ENCODE measurements at regions not wholly inside any gene's neighbourhood (a gene's known extent, or its start where the extent isn't known, plus 50 kb on each side); places are given as distances from the start of the nearest gene placed in this dataset.

DNA sequence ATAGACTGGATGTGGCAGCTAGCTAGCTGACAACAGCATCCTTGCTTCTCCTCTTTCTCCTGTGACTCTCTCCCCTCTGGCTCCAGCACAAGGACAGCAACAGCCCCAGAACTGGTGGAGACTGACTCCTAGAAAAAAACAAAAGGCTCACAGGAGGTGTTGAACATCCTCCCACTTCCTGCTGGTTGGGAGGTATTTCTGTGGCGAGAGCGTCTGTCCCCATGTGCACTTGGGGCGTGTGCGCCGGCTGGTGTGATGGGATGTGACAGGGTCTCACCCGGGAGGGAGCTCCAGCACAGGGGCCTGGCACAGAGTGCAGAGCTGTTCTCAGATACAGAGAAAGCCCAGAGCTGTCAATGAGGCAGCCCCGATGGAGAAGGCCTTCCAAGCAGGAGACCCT, 107.2 kb upstream of the E2F8 start:
- CTCF ChIA-PET: interaction anchor here (0.8 to 1.5 kb wide), 2 partner anchors 12 to 208 kb away, joined by 3 read pairs; no protein-coding TSS in a partner anchor
- FAIRE-seq: no peak
- peaks cover 3 to 19% of the 10 kb centered on the region in 2 experiments; a peak in 3 of 4 replicates for H3K27me3 ChIP-seq (replicated peaks in 1 of 2; ENCODE audit: control insufficient read depth in 2 of 2, insufficient read depth in 2 of 2, low read length in 1 of 2)

GRCh38 chr11:19345848-19346681, 105.3 kb upstream of the E2F8 start:
- WGBS (ENCODE audit: insufficient coverage, insufficient replicate concordance, low lambda C conversion rate, missing lambda C conversion rate): 2% methylated on average over 54 of the region's 54 CpGs
- no peak overlapping the region for H3K9ac ChIP-seq (ENCODE audit: control insufficient read depth, insufficient read depth, low read length)
- H3K4me1 ChIP-seq (ENCODE audit: control insufficient read depth, insufficient read depth, low read length): peaks cover 14% of the 10 kb centered on the region
- in situ Hi-C loops (cut with MboI) (no loop called here), intact Hi-C loops (cut with micrococcal nuclease; ENCODE audit: unreplicated experiment) (no loop called here)
- ChIA-PET RAD21 (ENCODE audit: unreplicated experiment) (interaction anchor here (0.9 kb wide), 1 partner anchor 206 kb away, joined by 3 read pairs; no protein-coding TSS in a partner anchor), CTCF (interaction anchor here (1.1 to 1.5 kb wide), 3 partner anchors 10 to 110 kb away, joined by 3 read pairs; no protein-coding TSS in a partner anchor), SMC1A (ENCODE audit: uncharacterized antibody, unreplicated experiment) (interaction anchor here (0.6 to 1.5 kb wide), 4 partner anchors 15 to 145 kb away, joined by 3 to 5 read pairs (median 3); no protein-coding TSS in a partner anchor), POLR2A (interaction anchor here (0.8 kb wide), 1 partner anchor 53 kb away, joined by 4 read pairs; no protein-coding TSS in a partner anchor)
- H3K4me3 ChIP-seq: peak overlapping the region; percentile 52; the same call in 1 of the 2 replicates
- BruUV-seq (replicated peaks): no TSS peak
- H3K79me2 ChIP-seq (ENCODE audit: control insufficient read depth, insufficient read depth, low read length): no peaks in the 10 kb centered on the region
- ATAC-seq (peak; percentile 66), FAIRE-seq (peak; percentile 44), DNase-seq (ENCODE audit: low read depth, low spot score) (no peak)
- H3K9me3 ChIP-seq (replicated peaks; ENCODE audit: control insufficient read depth, insufficient read depth, low read length): no peaks in the 10 kb centered on the region
- H3K27me3 ChIP-seq (replicated peaks in 1 of 2; ENCODE audit: control insufficient read depth in 2 of 2, insufficient read depth in 2 of 2, low read length in 1 of 2): peaks cover 3 to 19% of the 10 kb centered on the region in 2 experiments; a peak in 3 of 4 replicates
- H3K4me2 ChIP-seq (ENCODE audit: control insufficient read depth, insufficient read depth): peak overlapping the region; percentile 90
- H3K36me3 ChIP-seq (ENCODE audit: control insufficient read depth in 2 of 2, insufficient read depth in 2 of 2, low read length in 1 of 2): no peaks in the 10 kb centered on the region
- no peaks in the 10 kb centered on the region; the same call in 1 of the 2 replicates for H4K20me1 ChIP-seq (ENCODE audit: control insufficient read depth, insufficient read depth)
- peak overlapping the region; percentile 15 for H2AFZ ChIP-seq (ENCODE audit: control insufficient read depth, low read depth, low read length)
- H3K27ac ChIP-seq (ENCODE audit: control insufficient read depth, insufficient read depth): no peak overlapping the region
- TF ChIP-seq, protein P1, sequence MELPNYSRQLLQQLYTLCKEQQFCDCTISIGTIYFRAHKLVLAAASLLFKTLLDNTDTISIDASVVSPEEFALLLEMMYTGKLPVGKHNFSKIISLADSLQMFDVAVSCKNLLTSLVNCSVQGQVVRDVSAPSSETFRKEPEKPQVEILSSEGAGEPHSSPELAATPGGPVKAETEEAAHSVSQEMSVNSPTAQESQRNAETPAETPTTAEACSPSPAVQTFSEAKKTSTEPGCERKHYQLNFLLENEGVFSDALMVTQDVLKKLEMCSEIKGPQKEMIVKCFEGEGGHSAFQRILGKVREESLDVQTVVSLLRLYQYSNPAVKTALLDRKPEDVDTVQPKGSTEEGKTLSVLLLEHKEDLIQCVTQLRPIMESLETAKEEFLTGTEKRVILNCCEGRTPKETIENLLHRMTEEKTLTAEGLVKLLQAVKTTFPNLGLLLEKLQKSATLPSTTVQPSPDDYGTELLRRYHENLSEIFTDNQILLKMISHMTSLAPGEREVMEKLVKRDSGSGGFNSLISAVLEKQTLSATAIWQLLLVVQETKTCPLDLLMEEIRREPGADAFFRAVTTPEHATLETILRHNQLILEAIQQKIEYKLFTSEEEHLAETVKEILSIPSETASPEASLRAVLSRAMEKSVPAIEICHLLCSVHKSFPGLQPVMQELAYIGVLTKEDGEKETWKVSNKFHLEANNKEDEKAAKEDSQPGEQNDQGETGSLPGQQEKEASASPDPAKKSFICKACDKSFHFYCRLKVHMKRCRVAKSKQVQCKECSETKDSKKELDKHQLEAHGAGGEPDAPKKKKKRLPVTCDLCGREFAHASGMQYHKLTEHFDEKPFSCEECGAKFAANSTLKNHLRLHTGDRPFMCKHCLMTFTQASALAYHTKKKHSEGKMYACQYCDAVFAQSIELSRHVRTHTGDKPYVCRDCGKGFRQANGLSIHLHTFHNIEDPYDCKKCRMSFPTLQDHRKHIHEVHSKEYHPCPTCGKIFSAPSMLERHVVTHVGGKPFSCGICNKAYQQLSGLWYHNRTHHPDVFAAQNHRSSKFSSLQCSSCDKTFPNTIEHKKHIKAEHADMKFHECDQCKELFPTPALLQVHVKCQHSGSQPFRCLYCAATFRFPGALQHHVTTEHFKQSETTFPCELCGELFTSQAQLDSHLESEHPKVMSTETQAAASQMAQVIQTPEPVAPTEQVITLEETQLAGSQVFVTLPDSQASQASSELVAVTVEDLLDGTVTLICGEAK (IDR thresholded peaks at IDR 0.05; ENCODE audit: borderline replicate concordance): no peak
- TF ChIP-seq SUZ12 (IDR thresholded peaks at IDR 0.05; ENCODE audit: unreplicated experiment) (peak; percentile 2), RAD21 (IDR thresholded peaks at IDR 0.05; ENCODE audit: insufficient read depth, low read depth, low read length) (0 out of 2 replicates have a peak, but pooled peaks have one; percentile 13), SMC3 (IDR thresholded peaks at IDR 0.05; ENCODE audit: borderline replicate concordance, low read length) (peak; percentile 28; the same call in 1 of the 2 replicates), SPI1 (IDR thresholded peaks at IDR 0.05; ENCODE audit: borderline replicate concordance, insufficient read depth, low read depth, low read length) (no peak), BCL11A (IDR thresholded peaks at IDR 0.05; ENCODE audit: low read depth, low read length) (0 out of 2 replicates have a peak, but pooled peaks have one; percentile 9)
- TF ChIP-seq, protein P2, sequence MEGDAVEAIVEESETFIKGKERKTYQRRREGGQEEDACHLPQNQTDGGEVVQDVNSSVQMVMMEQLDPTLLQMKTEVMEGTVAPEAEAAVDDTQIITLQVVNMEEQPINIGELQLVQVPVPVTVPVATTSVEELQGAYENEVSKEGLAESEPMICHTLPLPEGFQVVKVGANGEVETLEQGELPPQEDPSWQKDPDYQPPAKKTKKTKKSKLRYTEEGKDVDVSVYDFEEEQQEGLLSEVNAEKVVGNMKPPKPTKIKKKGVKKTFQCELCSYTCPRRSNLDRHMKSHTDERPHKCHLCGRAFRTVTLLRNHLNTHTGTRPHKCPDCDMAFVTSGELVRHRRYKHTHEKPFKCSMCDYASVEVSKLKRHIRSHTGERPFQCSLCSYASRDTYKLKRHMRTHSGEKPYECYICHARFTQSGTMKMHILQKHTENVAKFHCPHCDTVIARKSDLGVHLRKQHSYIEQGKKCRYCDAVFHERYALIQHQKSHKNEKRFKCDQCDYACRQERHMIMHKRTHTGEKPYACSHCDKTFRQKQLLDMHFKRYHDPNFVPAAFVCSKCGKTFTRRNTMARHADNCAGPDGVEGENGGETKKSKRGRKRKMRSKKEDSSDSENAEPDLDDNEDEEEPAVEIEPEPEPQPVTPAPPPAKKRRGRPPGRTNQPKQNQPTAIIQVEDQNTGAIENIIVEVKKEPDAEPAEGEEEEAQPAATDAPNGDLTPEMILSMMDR (IDR thresholded peaks at IDR 0.05 in 2 of 3, conservative IDR thresholded peaks at IDR 0.05 in 1 of 3; ENCODE audit: control insufficient read depth in 2 of 3, extremely low read depth in 1 of 3, insufficient read depth in 1 of 3, low read depth in 3 of 3, low read length in 3 of 3): peak in 1 of 3 experiments; percentile 23; a peak in 1 of 6 replicates

More for the DNA sequence above, 107.2 kb upstream of the E2F8 start:
- Histone ChIP-seq H3K4me3 (no peak overlapping the region), H2AFZ (ENCODE audit: control insufficient read depth, low read depth, low read length) (no peak overlapping the region), H3K9me3 (replicated peaks; ENCODE audit: control insufficient read depth, insufficient read depth, low read length) (no peaks in the 10 kb centered on the region), H3K4me2 (ENCODE audit: control insufficient read depth, insufficient read depth) (no peak overlapping the region), H4K20me1 (ENCODE audit: control insufficient read depth, insufficient read depth) (no peaks in the 10 kb centered on the region; the same call in 1 of the 2 replicates), H3K27ac (ENCODE audit: control insufficient read depth, insufficient read depth) (no peak overlapping the region), H3K36me3 (ENCODE audit: control insufficient read depth in 2 of 2, insufficient read depth in 2 of 2, low read length in 1 of 2) (no peaks in the 10 kb centered on the region), H3K4me1 (ENCODE audit: control insufficient read depth, insufficient read depth, low read length) (peaks cover 14% of the 10 kb centered on the region), H3K79me2 (ENCODE audit: control insufficient read depth, insufficient read depth, low read length) (no peaks in the 10 kb centered on the region), H3K9ac (ENCODE audit: control insufficient read depth, insufficient read depth, low read length) (no peak overlapping the region)
- ATAC-seq (no peak), DNase-seq (ENCODE audit: low read depth, low spot score) (no peak)
- ChIA-PET POLR2A (no interaction called here), RAD21 (ENCODE audit: unreplicated experiment) (no interaction called here), SMC1A (ENCODE audit: uncharacterized antibody, unreplicated experiment) (interaction anchor here (0.8 to 1.8 kb wide), 3 partner anchors 18 to 130 kb away, joined by 3 read pairs; no protein-coding TSS in a partner anchor)
- BruUV-seq (replicated peaks): no TSS peak
- intact Hi-C loops (cut with micrococcal nuclease; ENCODE audit: unreplicated experiment) (no loop called here), in situ Hi-C loops (cut with MboI) (no loop called here)
- WGBS (ENCODE audit: insufficient coverage, insufficient replicate concordance, low lambda C conversion rate, missing lambda C conversion rate): 96% methylated on average over 7 of the region's 7 CpGs
- TF ChIP-seq JUNB (IDR thresholded peaks at IDR 0.05): no peak

Measured in GM12878 (cell line).